Motor neuron (in vitro differentiated cells): ENCODE measurements at regions not wholly inside any gene's neighbourhood (a gene's known extent, or its start where the extent isn't known, plus 50 kb on each side); places are given as distances from the start of the nearest gene placed in this dataset.
"Not testable (repeated sequence)": the region's sequence is repeated elsewhere in the genome, so short reads cannot be mapped to it uniquely, and the experiment has no call there.

Experiments used
- ATAC-seq, 8 experiments: fragments of 200-7000 bp; cut with Tn5 transposase; replicated peaks in 6 of 8; 2 replicates each; pipeline ENCODE4 v1.8.0; 2021; ENCODE audit warnings: mild to moderate bottlenecking in 8 of 8, moderate library complexity in 8 of 8
- H3K27ac ChIP-seq, 2 donors: fragments of 250-450 bp; sonication (Bioruptor Pico); 2 replicates each; pipeline ENCODE4 v1.9.0; 2021; ENCODE audit warnings: antibody characterized with exemption in 2 of 2, mild to moderate bottlenecking in 2 of 2, moderate library complexity in 1 of 2
- H3K4me1 ChIP-seq, 2 donors: fragments of 250-450 bp; sonication (Bioruptor Pico); replicated peaks in 1 of 2; 2 replicates each; pipeline ENCODE4 v1.6.1; 2021; ENCODE audit warnings: antibody characterized with exemption in 2 of 2, mild to moderate bottlenecking in 2 of 2, moderate library complexity in 1 of 2
- H3K4me3 ChIP-seq, 5 donors: fragments of 250-450 bp; sonication (Bioruptor Pico); 2 replicates each; pipeline ENCODE4 v1.9.0; 2021; ENCODE audit warnings: antibody characterized with exemption in 5 of 5, mild to moderate bottlenecking in 5 of 5, moderate library complexity in 4 of 5
- WGBS, 10 experiments: fragments of 450-650 bp; shearing (Covaris generic); methylation state at CpG; one replicate each; pipeline ENCODE4 v1.0.0; 2022; 5-methylcytosine and 5-hydroxymethylcytosine counted together
- in situ Hi-C, 9 experiments: fragments of 400-800 bp; cut with MboI; loops; one replicate each; pipeline ENCODE4 v1.15.0; 2021; ENCODE audit warnings: low sequenced_read_pairs in 9 of 9, low pct_unique_long_range_greater_than_20kb in 2 of 9; ENCODE audit not compliant: unreplicated experiment in 9 of 9

GRCh38 chr18:35828591-35828990 lies 143.9 kb upstream of the RMP24 start:
- 17 to 100% (median 100%) methylated on average over 1 to 2 of the region's 2 CpGs; no CpG with 5 or more reads in 5 of the 10 experiments for WGBS, 10 experiments
- peaks cover 23 to 30% of the 10 kb centered on the region in 2 donors for H3K4me1 ChIP-seq
- no peak overlapping the region for H3K4me3 ChIP-seq
- peak overlapping the region; percentile 31 to 53 for H3K27ac ChIP-seq
- no peak for ATAC-seq
- in situ Hi-C loops = no loop called here

GRCh38 chr18:35835366-35835765 lies 137.1 kb upstream of the RMP24 start:
- H3K4me3 ChIP-seq = no peak overlapping the region
- ATAC-seq = no peak
- in situ Hi-C loops = no loop called here
- 66 to 100% (median 83%) methylated on average over 1 to 2 of the region's 2 CpGs; no CpG with 5 or more reads in 3 of the 10 experiments for WGBS, 10 experiments
- no peak overlapping the region for H3K27ac ChIP-seq
- no peaks in the 10 kb centered on the region for H3K4me1 ChIP-seq

GRCh38 chr18:35835833-35836232 lies 136.6 kb upstream of the RMP24 start:
- Histone ChIP-seq H3K27ac (no peak overlapping the region), H3K4me1 (no peaks in the 10 kb centered on the region), H3K4me3 (no peak overlapping the region)
- in situ Hi-C loops = no loop called here
- no peak for ATAC-seq
- 0 to 100% (median 96%) methylated on average over 1 to 2 of the region's 2 CpGs; no CpG with 5 or more reads in 4 of the 10 experiments for WGBS, 10 experiments

GRCh38 chr18:35836932-35837331 lies 135.5 kb upstream of the RMP24 start:
- WGBS, 10 experiments = 43 to 100% (median 86%) methylated on average over 1 to 2 of the region's 2 CpGs; no CpG with 5 or more reads in 3 of the 10 experiments
- Histone ChIP-seq H3K27ac (no peak overlapping the region), H3K4me3 (no peak overlapping the region), H3K4me1 (no peaks in the 10 kb centered on the region)
- in situ Hi-C loops = no loop called here
- ATAC-seq = no peak

- 0 to 100% (median 71%) methylated on average over 1 to 5 of the region's 5 CpGs; no CpG with 5 or more reads in 1 of the 10 experiments for WGBS, 10 experiments
- Histone ChIP-seq H3K27ac (no peak overlapping the region), H3K4me3 (no peak overlapping the region), H3K4me1 (no peaks in the 10 kb centered on the region)
- in situ Hi-C loops = no loop called here
- ATAC-seq = no peak
Observed at GRCh38 chr18:35837922-35838496, 134.5 kb upstream of the RMP24 start.

GRCh38 chr18:35841283-35841682 lies 131.2 kb upstream of the RMP24 start:
- 0 to 100% (median 80%) methylated on average over 1 to 2 of the region's 2 CpGs; no CpG with 5 or more reads in 3 of the 10 experiments for WGBS, 10 experiments
- H3K4me3 ChIP-seq = no peak overlapping the region
- in situ Hi-C loops = no loop called here
- H3K27ac ChIP-seq = no peak overlapping the region
- no peak for ATAC-seq
- H3K4me1 ChIP-seq = no peaks in the 10 kb centered on the region

- H3K4me3 ChIP-seq = no peak overlapping the region
- no peak overlapping the region for H3K27ac ChIP-seq
- 4 to 100% (median 84%) methylated on average over 3 to 5 of the region's 5 CpGs; no CpG with 5 or more reads in 1 of the 10 experiments for WGBS, 10 experiments
- in situ Hi-C loops = no loop called here
- peak in 1 of 8 experiments; percentile 56 for ATAC-seq
- no peaks in the 10 kb centered on the region for H3K4me1 ChIP-seq
Observed at GRCh38 chr18:35842536-35842935, 129.9 kb upstream of the RMP24 start.

GRCh38 chr18:35848321-35848720 lies 124.2 kb upstream of the RMP24 start:
- H3K27ac ChIP-seq, H3K4me1 ChIP-seq, in situ Hi-C loops, H3K4me3 ChIP-seq, ATAC-seq: not testable (repeated sequence)
- WGBS, 10 experiments = 35 to 100% (median 71%) methylated on average over 1 to 3 of the region's 5 CpGs; no CpG with 5 or more reads in 3 of the 10 experiments

GRCh38 chr18:35849241-35849640 lies 123.2 kb upstream of the RMP24 start:
- H3K27ac ChIP-seq, H3K4me1 ChIP-seq, in situ Hi-C loops, H3K4me3 ChIP-seq, ATAC-seq: not testable (repeated sequence)
- WGBS, 10 experiments = 0 to 100% (median 81%) methylated on average over 1 to 2 of the region's 2 CpGs; no CpG with 5 or more reads in 2 of the 10 experiments

- no peak overlapping the region for H3K4me3 ChIP-seq
- peaks cover 0 to 7% of the 10 kb centered on the region in 2 donors for H3K4me1 ChIP-seq
- in situ Hi-C loops = no loop called here
- 0 to 48% (median 31%) methylated on average over 2 to 4 of the region's 5 CpGs; no CpG with 5 or more reads in 2 of the 10 experiments for WGBS, 10 experiments
- no peak overlapping the region for H3K27ac ChIP-seq
- peak in 6 of 8 experiments; percentile 21 to 91 (median 68) for ATAC-seq
Observed at GRCh38 chr18:35851286-35851970, 121.1 kb upstream of the RMP24 start.

GRCh38 chr18:35852786-35853185 lies 119.7 kb upstream of the RMP24 start:
- H3K4me1 ChIP-seq = peaks cover 0 to 7% of the 10 kb centered on the region in 2 donors
- H3K27ac ChIP-seq = no peak overlapping the region
- in situ Hi-C loops = no loop called here
- H3K4me3 ChIP-seq = no peak overlapping the region
- 30 to 80% (median 61%) methylated on average over 1 to 2 of the region's 2 CpGs; no CpG with 5 or more reads in 4 of the 10 experiments for WGBS, 10 experiments
- ATAC-seq = no peak

- H3K4me1 ChIP-seq = peaks cover 0 to 7% of the 10 kb centered on the region in 2 donors
- in situ Hi-C loops = no loop called here
- no peak overlapping the region for H3K4me3 ChIP-seq
- WGBS, 10 experiments = 52 to 100% (median 93%) methylated on average over 1 to 5 of the region's 5 CpGs; no CpG with 5 or more reads in 2 of the 10 experiments
- ATAC-seq = peak in 1 of 8 experiments; percentile 14
- H3K27ac ChIP-seq = no peak overlapping the region
Observed at GRCh38 chr18:35854095-35854494, 118.4 kb upstream of the RMP24 start.

GRCh38 chr18:35856178-35856577 lies 116.3 kb upstream of the RMP24 start:
- peaks cover 0 to 5% of the 10 kb centered on the region in 2 donors for H3K4me1 ChIP-seq
- H3K4me3 ChIP-seq = no peak overlapping the region
- H3K27ac ChIP-seq = no peak overlapping the region
- WGBS, 10 experiments = 20 to 100% (median 82%) methylated on average over 1 to 3 of the region's 3 CpGs; no CpG with 5 or more reads in 3 of the 10 experiments
- no peak for ATAC-seq
- in situ Hi-C loops = no loop called here
